A549 (cell line): ENCODE measurements at regions not wholly inside any gene's neighbourhood (a gene's known extent, or its start where the extent isn't known, plus 50 kb on each side); places are given as distances from the start of the nearest gene placed in this dataset.

ENCODE experiments used
- ATAC-seq, 2 experiments: fragments of 200-7000 bp in 1 of 2; fragments of >200 bp in 1 of 2; cut with Nextera tagmentation in 1 of 2; cut with Tn5 transposase in 1 of 2; 3 replicates each; pipeline versions ENCODE4 v1.8.0 to v1.9.1; 2018 to 2020; ENCODE audit warnings: mild to moderate bottlenecking in 1 of 2, moderate library complexity in 1 of 2
- CTCF ChIA-PET: fragments of 300-600 bp; sonication (Branson Sonifier 250); formaldehyde crosslinking; extraction: SDS; loops from one replicate; lab custom pipeline; 2021; ENCODE audit warnings: antibody characterized with exemption, inconsistent platforms; lab: Yijun Ruan, JAX
- POLR2A ChIA-PET: fragments of 350-600 bp; formaldehyde crosslinking; extraction: SDS; loops from one replicate; lab custom pipeline; 2021; ENCODE audit warnings: antibody characterized with exemption, inconsistent platforms; lab: Yijun Ruan, JAX
- DNase-seq, 2 experiments: peaks; one replicate each; pipeline versions ENCODE4 v3.0.0 to v3.0.0-alpha.2; 2011 to 2016; ENCODE audit warnings: low read depth in 1 of 2, low spot score in 1 of 2
- FAIRE-seq: peaks from 2 replicates; lab custom pipeline; 2011; peaks lifted over from hg19 to GRCh38; lab: Jason Lieb, UNC
- H3K27ac ChIP-seq, 2 experiments: fragments of >200 bp; sonication (Bioruptor Twin); formaldehyde crosslinking; 3 replicates each; pipeline ENCODE4 v1.5.1; 2016 to 2017
- H3K4me1 ChIP-seq: fragments of >200 bp; sonication (Bioruptor Twin); formaldehyde crosslinking; 3 replicates; pipeline ENCODE4 v1.6.1; 2016
- H3K4me2 ChIP-seq: fragments of >200 bp; sonication (Bioruptor Twin); formaldehyde crosslinking; 3 replicates; pipeline ENCODE4 v1.6.1; 2016
- H3K4me3 ChIP-seq: fragments of >200 bp; sonication (Bioruptor Twin); formaldehyde crosslinking; 3 replicates; pipeline ENCODE4 v1.5.1; 2016
- H3K9me3 ChIP-seq: fragments of >200 bp; sonication (Bioruptor Twin); formaldehyde crosslinking; 3 replicates; pipeline ENCODE4 v1.6.1; 2016
- BHLHE40 ChIP-seq: IDR thresholded peaks from 2 replicates; pipeline ENCODE4 v1.6.1; 2012; ENCODE audit warnings: low read depth, low read length, inconsistent platforms
- CBX2 ChIP-seq: fragments of 200-600 bp; sonication (generic); IDR thresholded peaks from 2 replicates; pipeline ENCODE4 v1.6.1; 2016; ENCODE audit warnings: low read depth, mild to moderate bottlenecking, borderline replicate concordance
- CEBPB ChIP-seq, 2 experiments: fragments of >200 bp in 1 of 2; sonication (Bioruptor Twin) in 1 of 2; formaldehyde crosslinking in 1 of 2; IDR thresholded peaks; 2 replicates each; pipeline ENCODE4 v1.6.1; 2012 to 2016
- CHD2 ChIP-seq: fragments of 150-350 bp; IDR thresholded peaks from 2 replicates; pipeline ENCODE4 v1.6.1; 2014; ENCODE audit warnings: low read length; ENCODE audit not compliant: partially characterized antibody
- EHMT2 ChIP-seq: fragments of 200-600 bp; sonication (generic); IDR thresholded peaks from 2 replicates; pipeline ENCODE4 v1.6.1; 2016; ENCODE audit warnings: antibody characterized with exemption, low read depth, mild to moderate bottlenecking, moderate library complexity
- ESRRA ChIP-seq: fragments of 150-350 bp; IDR thresholded peaks from 2 replicates; pipeline ENCODE4 v1.6.1; 2014; ENCODE audit warnings: mild to moderate bottlenecking, low read length, borderline replicate concordance
- FOSB ChIP-seq: fragments of 250-450 bp; sonication (Bioruptor Pico); IDR thresholded peaks from 2 replicates; pipeline ENCODE4 v1.5.0; 2020; ENCODE audit warnings: mild to moderate bottlenecking, moderate library complexity
- FOSL2 ChIP-seq, 2 experiments: fragments of 450-650 bp in 1 of 2; fragments of >200 bp in 1 of 2; sonication (Bioruptor Twin) in 1 of 2; formaldehyde crosslinking; IDR thresholded peaks; 2 replicates each; pipeline versions ENCODE4 v1.5.0 to v1.6.1; 2016 to 2020; ENCODE audit warnings: mild to moderate bottlenecking in 1 of 2, moderate library complexity in 1 of 2
- HEYL ChIP-seq: fragments of 250-450 bp; sonication (Bioruptor Pico); IDR thresholded peaks from 2 replicates; pipeline ENCODE4 v1.8.0; 2021; ENCODE audit warnings: mild to moderate bottlenecking, moderate library complexity
- HOXB13 ChIP-seq: fragments of 250-450 bp; sonication (Bioruptor Pico); IDR thresholded peaks from 2 replicates; pipeline ENCODE4 v1.5.0; 2020; ENCODE audit warnings: low read depth, mild to moderate bottlenecking, moderate library complexity
- JUN ChIP-seq, 2 experiments: fragments of >200 bp; sonication (Bioruptor Twin); formaldehyde crosslinking; IDR thresholded peaks; 2 replicates in 1 of 2; 3 replicates in 1 of 2; pipeline ENCODE4 v1.6.1; 2016 to 2017
- JUNB ChIP-seq: fragments of >200 bp; sonication (Bioruptor Twin); formaldehyde crosslinking; IDR thresholded peaks from 2 replicates; pipeline ENCODE4 v1.6.1; 2016
- KDM5A ChIP-seq: fragments of 200-600 bp; sonication (generic); IDR thresholded peaks from 2 replicates; pipeline ENCODE4 v1.6.1; 2016; ENCODE audit warnings: antibody characterized with exemption, mild to moderate bottlenecking
- NPAS2 ChIP-seq: fragments of 250-450 bp; sonication (Bioruptor Pico); IDR thresholded peaks from 2 replicates; pipeline ENCODE4 v1.8.0; 2022; ENCODE audit warnings: mild to moderate bottlenecking, moderate library complexity, borderline replicate concordance
- NR3C1 ChIP-seq: fragments of >200 bp; sonication (Bioruptor Twin); formaldehyde crosslinking; IDR thresholded peaks from 3 replicates; pipeline ENCODE4 v1.6.1; 2017
- PHF8 ChIP-seq: fragments of 200-600 bp; sonication (generic); IDR thresholded peaks from 2 replicates; pipeline ENCODE4 v1.6.1; 2016; ENCODE audit warnings: low read depth, mild to moderate bottlenecking, antibody characterized with exemption, moderate library complexity, borderline replicate concordance
- POLR2A ChIP-seq: IDR thresholded peaks from 2 replicates; pipeline ENCODE4 v1.6.1; 2012; ENCODE audit warnings: mild to moderate bottlenecking, low read length
- RAD21 ChIP-seq, 2 experiments: fragments of >200 bp in 1 of 2; sonication (Bioruptor Twin) in 1 of 2; formaldehyde crosslinking in 1 of 2; IDR thresholded peaks in 1 of 2; conservative IDR thresholded peaks in 1 of 2; 2 replicates in 1 of 2; 3 replicates in 1 of 2; pipeline ENCODE4 v1.6.1; 2012 to 2018; ENCODE audit warnings: inconsistent platforms in 1 of 2
- RFX5 ChIP-seq: fragments of 450-650 bp; IDR thresholded peaks from 2 replicates; pipeline ENCODE4 v1.7.1; 2014; ENCODE audit warnings: antibody characterized with exemption, mild to moderate bottlenecking, moderate library complexity
- SMC3 ChIP-seq: fragments of >200 bp; sonication (Bioruptor Twin); formaldehyde crosslinking; IDR thresholded peaks from 3 replicates; pipeline ENCODE4 v1.6.1; 2018; ENCODE audit warnings: inconsistent platforms
- SREBF2 ChIP-seq: fragments of 450-650 bp; IDR thresholded peaks from 2 replicates; pipeline ENCODE4 v1.6.1; 2014; ENCODE audit warnings: mild to moderate bottlenecking, moderate library complexity
- WGBS: methylation state at CpG from one replicate; pipeline ENCODE4 v1.1.6; 2017; ENCODE audit errors: missing lambda C conversion rate; 5-methylcytosine and 5-hydroxymethylcytosine counted together
- TF ChIP-seq, protein P1 (sequence below): fragments of >200 bp; sonication (Bioruptor Twin); formaldehyde crosslinking; IDR thresholded peaks from 3 replicates; pipeline ENCODE4 v1.6.1; 2016
- TF ChIP-seq, protein P2 (sequence below): fragments of >200 bp; sonication (Bioruptor Twin); formaldehyde crosslinking; IDR thresholded peaks from 2 replicates; pipeline ENCODE4 v1.6.1; 2016
- TF ChIP-seq, protein P3 (sequence below): fragments of >200 bp; sonication (Bioruptor Twin); formaldehyde crosslinking; IDR thresholded peaks from 3 replicates; pipeline ENCODE4 v1.5.1; 2016

DNA sequence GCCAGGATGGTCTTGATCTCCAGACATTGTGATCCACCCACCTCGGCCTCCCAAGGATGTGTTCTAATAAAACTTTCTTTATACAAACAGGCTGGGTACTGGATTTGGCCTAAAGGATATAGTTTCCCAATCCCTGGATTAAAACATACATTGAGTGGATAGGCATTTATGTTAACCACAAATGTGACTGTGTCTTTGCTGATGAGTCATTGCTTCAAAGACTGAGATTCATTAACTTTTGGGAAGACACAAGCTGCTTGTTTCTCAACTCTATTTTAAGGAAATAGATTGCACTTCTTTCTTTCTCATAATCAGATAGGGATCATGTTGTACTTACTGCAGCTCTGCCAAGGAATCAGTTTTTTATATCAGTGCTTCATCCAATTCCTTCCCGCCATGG is 131.3 kb upstream of the AGA start:
- Histone ChIP-seq H3K4me2 (peak overlapping the region; percentile 28), H3K27ac (peak overlapping the region in 1 of 2 experiments; percentile 54; a peak in 2 of 6 replicates), H3K4me1 (peaks cover 11% of the 10 kb centered on the region), H3K9me3 (no peaks in the 10 kb centered on the region), H3K4me3 (no peak overlapping the region)
- ATAC-seq: 0 out of 6 replicates have a peak, but pooled peaks of 1 of the 2 experiments have one; percentile 28
- TF ChIP-seq CEBPB (IDR thresholded peaks at IDR 0.05): peak in 1 of 2 experiments; percentile 36; a peak in 1 of 4 replicates
- TF ChIP-seq, protein P1, sequence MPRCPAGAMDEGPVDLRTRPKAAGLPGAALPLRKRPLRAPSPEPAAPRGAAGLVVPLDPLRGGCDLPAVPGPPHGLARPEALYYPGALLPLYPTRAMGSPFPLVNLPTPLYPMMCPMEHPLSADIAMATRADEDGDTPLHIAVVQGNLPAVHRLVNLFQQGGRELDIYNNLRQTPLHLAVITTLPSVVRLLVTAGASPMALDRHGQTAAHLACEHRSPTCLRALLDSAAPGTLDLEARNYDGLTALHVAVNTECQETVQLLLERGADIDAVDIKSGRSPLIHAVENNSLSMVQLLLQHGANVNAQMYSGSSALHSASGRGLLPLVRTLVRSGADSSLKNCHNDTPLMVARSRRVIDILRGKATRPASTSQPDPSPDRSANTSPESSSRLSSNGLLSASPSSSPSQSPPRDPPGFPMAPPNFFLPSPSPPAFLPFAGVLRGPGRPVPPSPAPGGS: no peak
- TF ChIP-seq ESRRA: no peak
- TF ChIP-seq BHLHE40: no peak
- TF ChIP-seq JUN (IDR thresholded peaks at IDR 0.05): no peak
- TF ChIP-seq JUNB: peak; percentile 35; the same call in 1 of the 2 replicates
- TF ChIP-seq SREBF2: no peak
- no peak for TF ChIP-seq RFX5
- TF ChIP-seq FOSL2 (IDR thresholded peaks at IDR 0.05): no peak
- peak; percentile 70 for TF ChIP-seq FOSL2 (CRISPR knock-in tag; IDR thresholded peaks at IDR 0.05)
- TF ChIP-seq PHF8: no peak
- TF ChIP-seq HOXB13 (CRISPR knock-in tag): no peak
- ChIA-PET POLR2A (no interaction called here), CTCF (no interaction called here)
- WGBS: 50% methylated on average over 2 of the region's 2 CpGs
- DNase-seq: peak; percentile 5 to 28
- FAIRE-seq: no peak

DNA sequence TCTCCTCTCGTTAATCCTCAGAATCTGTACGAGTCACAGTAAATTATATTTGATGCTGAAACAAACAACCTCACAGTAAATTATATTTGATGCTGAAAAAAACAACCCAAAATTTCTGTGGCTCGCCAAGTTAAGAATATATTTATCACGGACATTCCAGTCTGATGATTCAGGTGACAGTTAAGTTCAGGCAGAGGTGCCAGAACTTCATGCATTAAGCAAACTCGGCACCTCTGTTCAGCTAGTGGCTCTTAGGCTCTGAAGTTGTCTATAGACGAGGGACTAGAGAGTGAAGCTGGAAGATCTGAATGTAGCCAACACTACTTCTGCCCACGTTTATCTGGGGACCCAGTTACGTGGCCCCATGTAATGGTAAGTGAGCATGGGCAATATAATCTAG is 132.2 kb upstream of the AGA start:
- Histone ChIP-seq H3K9me3 (no peaks in the 10 kb centered on the region), H3K4me2 (peak overlapping the region; percentile 29; the same call in 2 of the 3 replicates), H3K27ac (no peak overlapping the region), H3K4me1 (peaks cover 11% of the 10 kb centered on the region), H3K4me3 (no peak overlapping the region)
- WGBS: 57% methylated on average over 8 of the region's 8 CpGs
- FAIRE-seq: no peak
- TF ChIP-seq PHF8 (no peak), CHD2 (no peak), FOSB (no peak), POLR2A (no peak), NPAS2 (CRISPR knock-in tag) (no peak), BHLHE40 (no peak), HEYL (no peak), EHMT2 (no peak), NR3C1 (no peak), SMC3 (no peak), CBX2 (no peak)
- TF ChIP-seq, protein P1: no peak
- TF ChIP-seq, protein P2, sequence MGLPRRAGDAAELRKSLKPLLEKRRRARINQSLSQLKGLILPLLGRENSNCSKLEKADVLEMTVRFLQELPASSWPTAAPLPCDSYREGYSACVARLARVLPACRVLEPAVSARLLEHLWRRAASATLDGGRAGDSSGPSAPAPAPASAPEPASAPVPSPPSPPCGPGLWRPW: no peak
- ChIA-PET CTCF (no interaction called here), POLR2A (no interaction called here)
- DNase-seq: no peak
- no peak for ATAC-seq

DNA sequence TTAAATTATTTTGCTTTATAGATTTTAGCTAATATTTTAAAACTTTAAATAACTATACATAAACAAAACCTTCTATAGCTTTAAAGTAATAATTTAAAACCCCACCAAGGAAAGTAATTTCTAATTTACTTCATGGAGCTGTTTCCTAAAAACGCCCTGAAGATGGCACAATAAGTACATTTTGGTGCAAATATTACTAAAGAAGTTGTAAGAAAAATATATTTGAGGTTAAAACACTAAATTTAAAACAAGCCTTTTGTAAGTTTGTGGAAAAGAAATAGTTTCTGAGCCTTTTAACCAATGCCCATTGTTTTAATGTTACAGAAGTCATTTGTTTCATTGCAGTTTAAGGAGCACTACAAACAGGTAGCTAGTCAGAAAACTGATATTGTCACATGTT is 137.4 kb upstream of the AGA start:
- CTCF ChIA-PET: interaction anchor here (0.6 to 1.4 kb wide), 2 partner anchors 10 to 199 kb away, joined by 3 to 4 read pairs; no protein-coding TSS in a partner anchor
- TF ChIP-seq, protein P3, sequence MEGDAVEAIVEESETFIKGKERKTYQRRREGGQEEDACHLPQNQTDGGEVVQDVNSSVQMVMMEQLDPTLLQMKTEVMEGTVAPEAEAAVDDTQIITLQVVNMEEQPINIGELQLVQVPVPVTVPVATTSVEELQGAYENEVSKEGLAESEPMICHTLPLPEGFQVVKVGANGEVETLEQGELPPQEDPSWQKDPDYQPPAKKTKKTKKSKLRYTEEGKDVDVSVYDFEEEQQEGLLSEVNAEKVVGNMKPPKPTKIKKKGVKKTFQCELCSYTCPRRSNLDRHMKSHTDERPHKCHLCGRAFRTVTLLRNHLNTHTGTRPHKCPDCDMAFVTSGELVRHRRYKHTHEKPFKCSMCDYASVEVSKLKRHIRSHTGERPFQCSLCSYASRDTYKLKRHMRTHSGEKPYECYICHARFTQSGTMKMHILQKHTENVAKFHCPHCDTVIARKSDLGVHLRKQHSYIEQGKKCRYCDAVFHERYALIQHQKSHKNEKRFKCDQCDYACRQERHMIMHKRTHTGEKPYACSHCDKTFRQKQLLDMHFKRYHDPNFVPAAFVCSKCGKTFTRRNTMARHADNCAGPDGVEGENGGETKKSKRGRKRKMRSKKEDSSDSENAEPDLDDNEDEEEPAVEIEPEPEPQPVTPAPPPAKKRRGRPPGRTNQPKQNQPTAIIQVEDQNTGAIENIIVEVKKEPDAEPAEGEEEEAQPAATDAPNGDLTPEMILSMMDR: 0 out of 3 replicates have a peak, but pooled peaks have one; percentile 12
- TF ChIP-seq KDM5A: no peak
- TF ChIP-seq RAD21 (conservative IDR thresholded peaks at IDR 0.05 in 1 of 2, IDR thresholded peaks at IDR 0.05 in 1 of 2): peak in 1 of 2 experiments; percentile 4; a peak in 1 of 5 replicates
- H3K4me2 ChIP-seq: no peak overlapping the region
- H3K4me1 ChIP-seq: no peaks in the 10 kb centered on the region; the same call in 2 of the 3 replicates
- no peak for ATAC-seq
- H3K9me3 ChIP-seq: no peaks in the 10 kb centered on the region
- FAIRE-seq: no peak
- POLR2A ChIA-PET: no interaction called here
- WGBS: 11% methylated on average over 1 of the region's 1 CpG
- no peak overlapping the region for H3K27ac ChIP-seq
- H3K4me3 ChIP-seq: no peak overlapping the region
- DNase-seq: no peak
